ENCODE measurements at regions not wholly inside any gene's neighbourhood (a gene's known extent, or its start where the extent isn't known, plus 50 kb on each side); places are given as distances from the start of the nearest gene placed in this dataset.

- TF ChIP-seq, protein P1, sequence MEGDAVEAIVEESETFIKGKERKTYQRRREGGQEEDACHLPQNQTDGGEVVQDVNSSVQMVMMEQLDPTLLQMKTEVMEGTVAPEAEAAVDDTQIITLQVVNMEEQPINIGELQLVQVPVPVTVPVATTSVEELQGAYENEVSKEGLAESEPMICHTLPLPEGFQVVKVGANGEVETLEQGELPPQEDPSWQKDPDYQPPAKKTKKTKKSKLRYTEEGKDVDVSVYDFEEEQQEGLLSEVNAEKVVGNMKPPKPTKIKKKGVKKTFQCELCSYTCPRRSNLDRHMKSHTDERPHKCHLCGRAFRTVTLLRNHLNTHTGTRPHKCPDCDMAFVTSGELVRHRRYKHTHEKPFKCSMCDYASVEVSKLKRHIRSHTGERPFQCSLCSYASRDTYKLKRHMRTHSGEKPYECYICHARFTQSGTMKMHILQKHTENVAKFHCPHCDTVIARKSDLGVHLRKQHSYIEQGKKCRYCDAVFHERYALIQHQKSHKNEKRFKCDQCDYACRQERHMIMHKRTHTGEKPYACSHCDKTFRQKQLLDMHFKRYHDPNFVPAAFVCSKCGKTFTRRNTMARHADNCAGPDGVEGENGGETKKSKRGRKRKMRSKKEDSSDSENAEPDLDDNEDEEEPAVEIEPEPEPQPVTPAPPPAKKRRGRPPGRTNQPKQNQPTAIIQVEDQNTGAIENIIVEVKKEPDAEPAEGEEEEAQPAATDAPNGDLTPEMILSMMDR (IDR thresholded peaks at IDR 0.05; ENCODE audit: low read length), result no peak
- TF ChIP-seq EZH2 (optimal IDR thresholded peaks at IDR 0.05; ENCODE audit: low read depth, low read length), result no peak
- TF ChIP-seq EZH2phosphoT487 (IDR thresholded peaks at IDR 0.05; ENCODE audit: low read length), result no peak
These were observed 620.7 kb upstream of the BTBD3 start for GRCh38 chr20:11296951-11297350.
